ENCODE measurements at regions not wholly inside any gene's neighbourhood (a gene's known extent, or its start where the extent isn't known, plus 50 kb on each side); places are given as distances from the start of the nearest gene placed in this dataset.

DNA sequence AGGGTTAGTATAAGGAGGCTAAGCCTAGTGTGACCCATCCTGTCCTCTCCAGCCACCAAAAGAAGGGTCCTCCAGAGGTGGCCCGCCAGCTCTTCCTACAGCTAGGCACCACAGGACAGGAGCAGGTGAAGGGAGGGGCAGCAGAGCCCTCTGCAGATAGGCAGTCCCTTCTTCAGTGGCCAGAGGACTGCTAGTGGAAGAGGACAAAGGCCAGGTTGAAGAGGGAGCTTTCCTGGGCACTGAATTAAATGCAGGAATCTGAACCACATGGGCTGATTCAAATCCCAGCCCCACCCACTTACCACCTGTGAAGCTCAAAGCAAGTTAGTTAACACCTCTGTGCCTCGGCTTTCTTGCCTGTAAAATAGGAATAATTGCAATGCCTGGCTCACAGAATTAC is 409.5 kb downstream of the NXPE2 start:
- no peak for TF ChIP-seq POLR2A (IDR thresholded peaks at IDR 0.05; ENCODE audit: low read depth, low read length)
- DNase-seq (ENCODE audit: insufficient read length, low spot score) (no peak), FAIRE-seq (no peak)

DNA sequence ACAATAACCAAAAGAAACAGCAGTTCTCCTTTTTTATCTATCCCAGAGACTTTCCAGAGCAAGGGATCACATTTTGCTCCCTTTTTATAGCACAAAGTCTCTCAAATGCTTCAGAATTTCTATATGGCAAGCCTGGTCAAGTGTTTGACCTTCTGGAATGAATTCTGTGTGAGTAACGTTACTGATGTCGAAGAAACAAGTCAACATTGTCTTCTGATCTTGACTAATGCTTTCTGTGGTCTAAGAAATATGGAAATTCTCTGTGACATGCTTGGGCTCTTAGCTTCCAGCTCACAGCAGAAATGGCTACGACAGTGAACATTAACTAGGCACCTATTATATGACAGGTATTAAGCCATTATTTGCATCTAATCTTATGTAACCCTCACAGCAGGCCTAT is 411.7 kb downstream of the CADM1 start:
- no peak for TF ChIP-seq POLR2A (IDR thresholded peaks at IDR 0.05; ENCODE audit: low read depth, low read length)
- no peak for DNase-seq (ENCODE audit: insufficient read length, low spot score)
- no peak for FAIRE-seq

DNA sequence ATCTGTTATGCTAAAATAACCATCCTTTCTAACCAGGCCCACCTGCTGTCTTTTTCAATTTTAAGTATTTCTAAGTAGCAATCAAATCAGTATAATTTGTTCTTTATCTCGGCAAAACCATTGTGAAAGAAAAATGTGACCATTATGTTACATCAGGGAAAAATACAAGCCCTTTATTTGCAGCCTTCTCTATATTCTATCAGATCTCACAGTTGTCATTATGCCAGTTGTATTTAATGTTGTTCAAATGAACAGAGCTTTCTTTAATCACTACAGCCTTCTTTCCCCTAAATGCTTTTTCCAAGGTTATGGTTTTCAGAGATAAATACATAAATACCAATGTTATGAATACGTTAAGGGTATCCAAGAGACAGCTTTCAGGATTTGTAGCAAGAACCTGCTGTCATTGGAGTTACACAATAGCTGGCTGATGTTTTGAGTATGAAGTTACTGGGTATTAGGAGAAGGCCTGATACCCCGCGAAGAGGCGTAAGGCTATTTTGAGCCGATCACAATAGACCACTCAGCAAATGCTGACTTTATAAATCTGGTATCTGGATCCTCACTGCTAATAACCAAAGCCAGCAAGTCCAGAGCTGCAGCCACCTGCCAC is 406.3 kb downstream of the CADM1 start:
- no peak for TF ChIP-seq POLR2A (IDR thresholded peaks at IDR 0.05; ENCODE audit: low read depth, low read length)
- FAIRE-seq (no peak), DNase-seq (ENCODE audit: insufficient read length, low spot score) (no peak)

DNA sequence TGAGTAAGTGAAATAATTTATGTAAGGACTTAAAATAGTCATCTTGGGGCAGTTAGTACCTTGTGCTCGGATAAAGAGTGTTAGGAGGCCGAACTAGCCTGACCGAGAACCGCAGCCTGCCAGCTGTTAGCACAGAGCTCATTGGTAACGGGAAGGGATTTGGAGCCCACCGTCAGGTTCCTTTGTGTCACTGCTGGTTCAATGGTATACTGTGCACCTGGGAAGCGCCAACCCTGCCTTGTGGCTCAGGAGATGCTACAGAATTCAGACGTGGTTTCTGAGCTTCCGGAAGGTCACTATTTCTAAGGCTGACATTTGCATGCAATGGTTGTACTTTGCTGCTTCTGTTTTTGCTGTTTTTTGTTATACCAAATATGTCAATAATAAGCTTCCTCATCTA is 403.5 kb downstream of the CADM1 start:
- FAIRE-seq (no peak), DNase-seq (ENCODE audit: insufficient read length, low spot score) (no peak)
- TF ChIP-seq POLR2A (IDR thresholded peaks at IDR 0.05; ENCODE audit: low read depth, low read length), result no peak

DNA sequence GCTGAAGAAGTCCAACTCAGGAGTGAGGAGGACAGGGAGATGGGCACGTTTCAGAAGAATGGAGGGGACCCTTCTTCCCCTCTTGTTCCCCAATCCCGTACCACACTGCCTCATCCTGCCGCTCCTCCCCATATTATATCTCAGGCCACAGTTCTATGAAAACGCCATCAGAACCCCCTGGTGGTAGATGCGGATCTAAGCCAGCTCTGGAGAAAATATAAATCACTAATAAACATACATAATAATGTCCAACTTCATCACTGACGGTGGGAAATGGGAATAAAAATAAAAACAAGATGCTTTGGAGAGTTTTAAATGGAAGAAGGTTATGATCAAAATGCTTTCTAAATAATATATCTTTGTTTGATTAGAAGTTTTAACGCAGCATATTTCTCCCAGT is 400.3 kb downstream of the CADM1 start:
- no peak for TF ChIP-seq POLR2A (IDR thresholded peaks at IDR 0.05; ENCODE audit: low read depth, low read length)
- FAIRE-seq (no peak), DNase-seq (ENCODE audit: insufficient read length, low spot score) (no peak)

DNA sequence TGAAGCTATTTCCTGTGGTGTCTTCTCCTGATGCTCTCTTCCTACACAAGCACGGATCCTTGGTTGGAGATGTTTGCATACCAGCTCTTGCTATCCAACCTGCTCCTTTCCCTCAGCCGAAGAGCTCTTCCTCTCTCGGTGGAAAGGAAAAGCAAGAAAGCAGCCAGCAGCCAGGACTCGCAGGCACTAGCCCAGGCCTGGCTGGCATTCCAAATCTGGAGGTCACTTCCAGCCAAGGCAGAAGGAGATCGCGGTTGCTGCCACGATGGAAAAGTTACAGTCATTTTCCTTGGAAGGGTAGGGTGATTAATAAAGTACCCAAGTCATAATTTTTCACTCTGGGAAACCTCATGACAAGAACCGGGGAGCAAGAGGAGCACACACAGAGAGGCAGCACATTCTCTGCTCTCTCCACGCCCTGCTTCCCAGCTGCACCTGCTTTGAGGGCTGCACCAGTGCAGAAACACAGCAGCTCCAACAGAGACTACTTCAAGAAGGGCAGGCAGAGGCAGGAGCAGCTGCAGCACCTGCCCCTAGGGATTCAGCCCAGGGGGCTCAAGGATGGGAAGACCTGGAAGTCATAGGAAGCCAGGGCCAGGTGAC is 399.3 kb downstream of the CADM1 start:
- no peak for TF ChIP-seq POLR2A (IDR thresholded peaks at IDR 0.05; ENCODE audit: low read depth, low read length)
- DNase-seq (ENCODE audit: insufficient read length, low spot score), result no peak
- FAIRE-seq, result no peak

DNA sequence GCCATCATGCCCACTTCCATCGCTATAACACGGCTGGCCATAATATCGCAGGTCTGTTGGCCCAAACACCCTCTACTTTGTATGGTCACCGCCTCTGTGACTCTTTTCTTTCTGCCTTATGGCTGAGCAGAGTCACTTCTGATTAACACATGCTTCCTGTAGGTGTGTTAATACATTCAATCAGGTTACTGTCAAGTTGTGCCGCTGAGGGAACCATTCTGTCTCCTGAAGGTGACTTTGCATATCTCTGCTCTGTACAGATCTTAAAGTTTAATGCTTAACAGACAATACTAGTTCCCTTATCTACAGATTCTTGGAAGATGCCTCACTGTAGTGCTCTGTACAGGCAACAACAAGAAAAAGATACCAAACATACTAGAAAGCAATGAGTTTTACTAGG is 393.1 kb downstream of the CADM1 start:
- FAIRE-seq, result no peak
- no peak for TF ChIP-seq POLR2A (IDR thresholded peaks at IDR 0.05; ENCODE audit: low read depth, low read length)
- no peak for DNase-seq (ENCODE audit: insufficient read length, low spot score)

DNA sequence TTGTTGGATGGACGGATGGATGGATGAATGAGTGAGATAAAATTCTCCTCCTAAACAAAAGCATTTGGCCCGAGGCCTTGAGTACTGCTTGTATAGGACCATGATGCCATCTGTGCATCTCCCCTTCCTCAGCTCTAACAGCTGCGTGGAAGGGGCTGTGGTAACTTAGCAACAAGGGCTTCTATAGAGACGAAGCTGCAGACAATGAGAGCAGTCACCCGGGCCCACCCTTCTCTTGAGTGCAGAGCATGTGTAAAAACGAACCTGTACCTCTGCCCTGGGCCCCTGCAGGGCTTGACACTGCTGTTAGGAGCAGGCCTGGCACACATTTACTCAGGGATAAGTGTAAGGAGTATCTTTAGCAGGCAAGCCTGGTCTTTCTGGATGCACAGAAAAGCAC is 391.5 kb downstream of the CADM1 start:
- TF ChIP-seq POLR2A (IDR thresholded peaks at IDR 0.05; ENCODE audit: low read depth, low read length), result no peak
- no peak for FAIRE-seq
- no peak for DNase-seq (ENCODE audit: insufficient read length, low spot score)

DNA sequence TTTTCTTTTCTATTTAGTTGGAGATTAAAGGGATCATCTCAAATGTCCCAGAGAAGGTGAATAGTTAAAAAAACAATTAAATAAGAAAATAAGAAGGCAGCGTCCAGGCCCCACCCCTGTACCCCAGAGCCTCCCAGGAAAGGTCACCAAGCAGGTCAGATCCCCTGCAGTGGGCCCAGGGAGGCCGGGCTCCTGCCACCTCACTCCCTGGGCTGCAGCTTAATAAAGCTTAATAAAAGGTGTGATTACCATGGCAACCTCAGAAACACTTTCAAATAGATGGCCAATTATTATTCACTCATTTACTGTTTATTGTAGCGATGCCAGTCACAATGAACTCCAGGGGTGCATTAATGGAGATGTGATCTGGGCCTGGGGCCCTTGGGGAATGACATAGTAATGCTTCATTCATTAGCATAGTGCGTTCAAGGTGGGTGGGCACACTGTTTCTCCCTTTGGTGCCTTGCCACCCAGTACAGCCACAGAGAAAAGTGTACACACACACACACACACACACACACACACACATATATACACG is 386.2 kb downstream of the CADM1 start:
- no peak for TF ChIP-seq POLR2A (IDR thresholded peaks at IDR 0.05; ENCODE audit: low read depth, low read length)
- DNase-seq (ENCODE audit: insufficient read length, low spot score) (no peak), FAIRE-seq (no peak)

DNA sequence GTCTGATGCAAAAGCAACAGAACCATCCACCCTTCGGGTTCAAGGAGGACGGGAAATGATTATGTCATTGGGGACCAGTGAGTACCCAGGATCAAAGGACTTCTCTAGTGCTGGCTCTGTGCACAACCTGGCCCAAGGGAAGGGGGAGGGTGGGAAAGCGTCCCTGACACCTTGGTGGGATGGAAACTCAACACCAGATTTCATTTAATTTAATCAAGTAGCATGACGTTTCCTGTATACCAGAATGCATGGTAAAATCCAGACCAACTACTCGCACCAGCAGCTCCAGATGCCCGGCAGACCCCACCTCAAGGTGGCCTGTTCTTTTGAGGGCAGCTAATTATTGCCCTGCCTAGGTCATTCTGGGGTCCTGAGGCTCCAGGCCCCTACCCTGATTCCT is 385.1 kb downstream of the CADM1 start:
- no peak for DNase-seq (ENCODE audit: insufficient read length, low spot score)
- no peak for FAIRE-seq
- TF ChIP-seq POLR2A (IDR thresholded peaks at IDR 0.05; ENCODE audit: low read depth, low read length), result no peak

All from H54 (cell line).